Muscle of back (tissue), 3 donors: ENCODE measurements at regions not wholly inside any gene's neighbourhood (a gene's known extent, or its start where the extent isn't known, plus 50 kb on each side); places are given as distances from the start of the nearest gene placed in this dataset.
"Not testable (repeated sequence)": the region's sequence is repeated elsewhere in the genome, so short reads cannot be mapped to it uniquely, and the experiment has no call there.

Source experiments
- DNase-seq, 3 donors: peaks; one replicate each; pipeline versions ENCODE4 v3.0.0 to v3.0.0-alpha.2; 2013

DNA sequence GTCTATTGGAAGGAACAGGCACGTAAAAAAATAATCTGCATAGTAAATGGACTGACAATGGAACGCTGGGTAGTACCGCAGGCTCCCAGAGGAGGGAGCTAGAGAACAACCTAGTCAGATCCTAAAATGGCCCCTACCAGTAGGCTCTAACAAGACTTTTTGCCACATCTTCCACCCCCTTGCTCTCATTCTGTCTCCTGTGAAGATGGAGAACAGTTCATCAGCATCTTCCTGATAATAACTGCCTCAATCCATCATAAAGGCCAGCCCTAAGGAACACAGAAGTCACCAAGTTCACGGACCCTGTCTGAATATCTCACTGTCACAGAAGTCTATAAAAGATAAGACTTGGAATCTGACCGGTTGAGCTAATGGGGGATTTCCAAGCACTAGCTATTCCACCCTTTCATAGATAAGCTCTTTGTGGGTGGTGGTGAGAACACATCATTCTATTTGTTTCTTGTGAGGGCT is 133.4 kb downstream of the SLC1A3 start:
- peak; percentile 47 to 76 (median 51) for DNase-seq

DNA sequence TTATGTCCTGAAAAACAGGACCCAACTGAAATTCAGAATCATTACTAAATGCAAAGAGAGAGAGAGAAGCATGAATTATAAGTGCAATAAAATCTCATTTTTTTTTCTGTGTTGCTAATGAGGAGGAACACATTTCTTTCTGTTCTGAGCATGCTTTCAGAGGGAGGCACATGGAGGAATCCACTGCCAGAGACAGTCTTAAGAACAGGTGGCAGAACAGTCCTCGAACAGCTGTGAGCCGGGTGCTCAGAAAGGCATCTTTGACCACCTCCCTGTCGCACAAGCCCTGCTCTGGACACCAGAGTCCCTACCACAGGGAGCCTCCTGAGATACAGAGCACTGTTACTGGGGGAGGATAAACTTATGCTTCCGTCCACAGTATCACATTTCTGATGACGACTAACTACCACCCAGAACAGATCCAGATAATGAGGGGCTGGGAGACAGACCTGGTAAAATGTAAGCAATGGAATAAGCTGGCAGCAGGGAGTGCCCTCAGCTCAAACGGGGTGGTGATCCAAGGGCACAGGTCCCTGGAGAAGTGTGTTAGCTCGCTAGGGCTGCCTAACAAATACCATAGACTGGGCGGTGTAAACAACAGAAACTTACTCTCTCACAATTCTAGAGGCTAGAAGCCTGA is 134.0 kb downstream of the SLC1A3 start:
- peak; percentile 42 to 66 (median 54) for DNase-seq

DNA sequence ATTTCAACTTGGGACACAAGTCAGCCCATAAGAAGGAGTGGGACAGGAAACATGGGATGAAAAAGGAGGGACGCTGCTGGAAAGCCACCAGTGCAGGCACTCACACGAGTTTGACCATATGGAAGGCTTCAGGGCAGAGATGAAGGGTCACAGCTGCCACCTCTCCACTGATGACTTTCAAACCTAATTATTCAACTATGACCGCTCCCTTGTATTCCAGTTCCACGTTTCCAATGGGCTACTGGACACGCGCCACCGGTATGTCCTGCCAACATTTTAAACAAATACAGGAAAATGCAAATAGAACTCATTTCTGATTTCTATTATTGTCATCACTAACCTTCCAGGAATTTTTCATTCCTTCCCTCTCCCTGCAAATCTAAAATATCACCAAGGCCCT is 134.7 kb downstream of the SLC1A3 start:
- peak in 1 of 3 donors; percentile 45 for DNase-seq

DNA sequence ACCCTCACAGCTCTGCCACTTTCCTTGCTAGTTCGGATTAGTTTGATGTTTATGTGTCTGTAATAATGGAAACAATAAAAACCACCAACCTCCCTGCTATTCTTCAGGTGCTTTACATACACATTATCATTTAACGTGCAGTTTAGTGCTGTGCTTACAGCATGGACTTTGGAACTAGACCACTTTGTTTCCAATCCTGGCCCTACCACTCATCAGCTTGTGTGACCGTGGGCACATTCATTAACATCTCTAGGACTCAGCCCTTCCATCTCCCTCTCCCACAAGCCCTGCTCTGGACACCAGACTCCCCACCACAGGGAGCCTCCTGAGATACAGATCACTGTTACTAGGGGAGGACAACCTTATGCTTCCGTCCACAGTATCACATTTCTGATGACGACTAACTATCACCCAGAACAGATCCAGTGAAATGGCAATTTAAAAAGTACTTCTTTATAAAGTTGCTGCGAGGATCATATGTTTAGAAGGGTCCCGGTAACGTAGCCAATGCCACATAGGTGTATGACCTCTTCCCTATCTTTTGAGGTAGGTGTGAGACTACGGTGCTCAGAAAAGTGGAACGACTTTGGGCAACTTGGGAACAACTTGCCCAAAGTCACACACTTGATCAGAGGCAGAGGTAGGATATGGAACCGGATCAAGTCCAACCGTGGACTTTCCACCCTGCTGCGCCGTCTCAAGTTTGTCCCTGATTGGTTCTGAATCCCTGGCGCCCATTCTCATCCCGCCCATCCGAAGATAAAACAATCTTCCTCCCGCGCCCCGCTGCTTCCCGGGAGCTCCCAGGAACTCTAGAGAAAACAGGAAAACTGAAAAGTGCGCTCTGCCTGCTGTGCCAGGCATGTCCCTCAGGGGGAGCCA is 132.4 kb upstream of the NIPBL start:
- peak in 1 of 3 donors; percentile 86 for DNase-seq

DNA sequence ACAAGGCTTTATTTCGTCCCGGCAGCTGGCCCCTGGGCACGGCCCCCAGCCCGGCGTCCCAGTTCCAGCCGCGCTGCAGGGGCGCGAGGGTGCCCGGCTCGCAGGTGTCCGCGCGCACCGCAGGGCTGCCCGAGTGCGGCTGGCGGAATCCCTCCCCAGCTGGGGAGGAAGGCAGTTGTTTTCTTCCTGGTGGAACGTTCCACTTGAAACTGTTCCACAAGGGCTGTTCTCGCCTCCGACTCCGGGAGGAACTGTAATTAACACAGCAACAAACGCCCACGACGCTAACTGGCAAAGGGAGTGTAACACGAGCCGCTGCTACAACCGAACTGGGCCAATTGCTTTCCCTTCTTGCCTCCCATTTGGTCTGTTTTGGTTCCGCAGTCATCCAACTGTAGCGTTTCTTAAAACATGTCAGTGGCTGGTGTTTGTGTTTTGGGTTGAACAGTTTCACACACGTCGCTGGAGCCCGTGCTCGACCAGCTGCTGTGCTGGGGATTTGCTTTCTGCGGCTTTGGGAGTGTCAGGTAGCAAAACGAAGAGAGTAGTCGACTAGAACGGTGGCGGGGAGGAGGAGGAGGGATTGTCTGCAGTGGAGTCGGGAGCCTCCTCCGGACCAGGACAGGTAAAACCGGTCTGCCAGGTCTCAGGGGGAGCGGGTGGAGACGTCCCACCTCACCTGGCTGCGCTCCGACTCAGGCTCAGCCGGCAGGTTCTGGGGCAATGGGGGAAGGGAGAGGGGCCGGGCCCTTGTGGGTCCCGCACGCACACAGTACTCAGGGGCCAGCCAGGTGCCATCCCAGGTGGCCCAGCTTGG is 131.6 kb upstream of the NIPBL start:
- peak; percentile 56 to 87 (median 62) for DNase-seq

DNA sequence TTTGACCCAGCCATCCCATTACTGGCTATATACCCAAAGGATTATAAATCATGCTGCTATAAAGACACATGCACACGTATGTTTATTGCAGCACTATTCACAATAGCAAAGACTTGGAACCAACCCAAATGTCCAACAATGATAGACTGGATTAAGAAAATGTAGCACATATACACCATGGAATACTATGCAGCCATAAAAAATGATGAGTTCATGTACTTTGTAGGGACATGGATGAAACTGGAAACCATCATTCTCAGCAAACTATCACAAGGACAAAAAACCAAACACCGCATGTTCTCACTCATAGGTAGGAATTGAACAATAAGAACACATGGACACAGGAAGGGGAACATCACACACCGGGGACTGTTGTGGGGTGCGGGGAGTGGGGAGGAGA is 128.8 kb upstream of the NIPBL start:
- DNase-seq, result not testable (repeated sequence)

DNA sequence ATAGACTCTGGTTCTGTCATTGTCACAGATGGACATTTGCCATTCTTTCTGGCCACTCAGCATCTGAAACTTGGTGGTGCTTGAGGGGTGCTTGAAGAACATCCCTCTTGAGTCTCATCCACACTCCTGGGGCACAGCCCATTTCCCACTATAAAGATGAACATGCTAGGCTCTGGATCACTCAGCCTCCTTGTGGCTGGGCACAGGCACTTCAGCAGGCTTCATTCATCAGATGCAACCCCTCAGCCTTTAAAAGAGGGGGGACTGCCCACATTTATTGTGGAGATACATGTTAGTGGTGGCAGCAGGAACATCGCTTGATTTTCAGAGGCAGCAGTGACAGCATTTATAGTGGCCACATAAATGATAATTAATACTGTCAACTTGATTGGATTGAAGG is 124.7 kb upstream of the NIPBL start:
- DNase-seq, result no peak

DNA sequence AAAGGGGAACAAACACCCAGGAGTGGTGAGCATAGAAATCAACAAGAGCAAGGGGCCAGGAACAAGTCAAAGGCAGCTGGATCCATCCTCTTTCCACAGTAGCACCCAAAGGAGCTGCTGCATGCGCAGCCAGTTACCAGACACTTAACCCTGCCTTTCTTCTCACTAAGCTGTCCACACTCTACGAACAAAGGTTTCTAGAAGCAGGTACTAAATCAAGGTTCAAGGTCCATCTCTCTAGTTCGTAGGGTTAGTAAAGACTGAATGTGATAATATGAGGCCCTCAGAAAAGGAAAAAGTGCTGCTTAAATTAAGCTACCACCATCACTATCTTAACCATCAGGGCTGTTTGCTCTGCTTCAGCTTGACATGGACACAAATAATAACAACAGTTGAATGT is 121.2 kb upstream of the NIPBL start:
- no peak for DNase-seq

DNA sequence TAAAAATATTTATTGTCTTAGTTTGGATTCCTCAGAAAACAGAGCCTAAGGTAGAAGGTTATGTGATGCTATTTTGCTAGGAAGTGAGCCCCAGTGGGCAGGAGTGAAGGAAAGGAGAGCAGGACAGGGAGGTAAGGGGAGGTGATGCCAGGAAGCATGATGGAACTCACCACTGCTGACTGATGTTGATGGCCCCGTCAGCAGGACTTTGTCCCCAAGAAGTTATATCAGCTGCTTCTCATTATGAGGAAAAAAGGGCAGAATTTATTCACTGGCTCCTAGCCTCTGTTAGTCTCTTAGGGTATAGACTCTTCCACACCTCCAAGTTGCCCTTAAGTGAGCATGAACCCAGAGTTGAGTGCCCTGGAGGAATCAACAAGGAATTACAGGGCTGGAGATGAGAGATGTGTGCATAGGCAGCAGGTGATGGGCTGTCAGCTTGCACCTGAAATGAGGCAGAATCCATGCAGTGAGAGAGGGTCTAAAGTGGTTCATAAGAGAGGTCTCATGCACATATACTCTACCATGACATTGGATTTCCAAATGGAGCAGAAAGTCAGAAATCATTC is 120.6 kb upstream of the NIPBL start:
- DNase-seq, result no peak

DNA sequence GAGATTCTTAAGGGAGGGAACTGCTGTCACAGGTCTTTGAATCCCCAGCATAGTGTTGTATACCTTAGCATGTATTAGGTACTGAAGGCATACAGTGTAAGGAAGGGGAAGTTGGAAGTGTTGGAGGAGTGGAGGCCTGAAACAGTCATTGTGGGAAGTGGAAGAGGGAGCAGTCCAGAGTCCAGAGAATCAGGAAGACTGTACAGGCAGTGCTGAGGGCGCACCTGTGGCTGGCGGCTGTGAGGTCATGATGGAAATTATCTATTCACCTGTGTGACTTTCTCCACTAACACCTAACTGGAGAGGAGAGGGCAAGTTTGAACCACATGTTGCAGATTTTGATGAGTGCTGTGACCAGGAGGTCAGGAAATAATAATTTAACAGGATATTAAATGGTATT is 119.7 kb upstream of the NIPBL start:
- DNase-seq, result no peak

DNA sequence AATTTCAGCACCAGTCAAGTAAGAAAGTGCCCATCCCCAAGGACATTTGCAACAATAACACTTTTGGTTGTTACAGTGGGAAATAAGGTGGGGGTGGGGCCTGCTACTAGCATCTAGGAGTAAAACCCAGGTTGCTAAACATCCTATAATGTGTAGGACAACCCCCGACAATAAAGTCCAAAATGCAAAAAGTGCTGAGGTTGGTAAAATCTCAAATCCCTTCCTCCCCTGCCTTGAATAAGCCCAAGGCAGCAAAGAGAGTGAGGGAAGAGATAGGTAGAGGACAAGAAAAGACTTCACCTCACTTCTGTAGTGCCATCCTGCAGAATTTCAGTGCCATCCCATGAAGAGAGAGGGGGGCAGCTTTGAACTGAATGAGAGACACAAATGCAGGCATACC is 117.5 kb upstream of the NIPBL start:
- no peak for DNase-seq

DNA sequence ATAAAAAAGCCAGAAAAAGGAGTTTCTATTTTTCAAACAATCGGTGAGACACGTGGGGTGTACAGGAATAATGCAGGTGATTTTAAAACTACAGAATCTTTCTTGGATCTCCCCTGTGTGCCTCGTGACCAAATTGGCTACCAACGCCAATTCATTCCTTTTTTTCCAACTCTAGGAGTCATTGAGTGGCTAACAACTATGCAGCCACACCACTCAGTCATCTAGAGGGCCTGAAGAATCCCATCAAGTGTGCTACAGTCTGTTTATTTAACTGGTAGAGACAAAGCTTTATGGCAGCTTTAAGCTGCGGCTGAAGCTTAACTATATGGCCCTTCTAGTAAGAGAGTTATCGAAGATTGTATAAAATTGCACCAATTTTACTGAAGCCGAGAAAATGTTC is 113.1 kb upstream of the NIPBL start:
- DNase-seq, result no peak

DNA sequence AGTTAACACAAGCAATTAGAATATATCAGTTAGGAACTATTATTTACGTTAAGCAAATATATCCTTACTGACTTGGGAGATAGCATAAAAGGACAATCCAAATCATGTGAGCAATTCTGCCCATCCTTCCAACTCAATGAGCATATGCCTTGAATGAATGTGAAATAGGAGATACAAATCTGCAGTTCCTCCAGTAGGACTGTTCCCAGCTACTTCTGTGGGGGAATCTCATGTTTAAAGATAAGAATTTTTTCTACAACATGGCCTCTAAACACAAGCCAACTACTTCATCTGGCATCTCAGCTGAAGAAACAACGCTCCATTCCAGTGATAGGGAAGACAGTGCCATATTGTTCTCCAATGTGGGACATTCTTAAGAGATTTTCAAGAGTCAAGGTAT is 110.7 kb upstream of the NIPBL start:
- no peak for DNase-seq

DNA sequence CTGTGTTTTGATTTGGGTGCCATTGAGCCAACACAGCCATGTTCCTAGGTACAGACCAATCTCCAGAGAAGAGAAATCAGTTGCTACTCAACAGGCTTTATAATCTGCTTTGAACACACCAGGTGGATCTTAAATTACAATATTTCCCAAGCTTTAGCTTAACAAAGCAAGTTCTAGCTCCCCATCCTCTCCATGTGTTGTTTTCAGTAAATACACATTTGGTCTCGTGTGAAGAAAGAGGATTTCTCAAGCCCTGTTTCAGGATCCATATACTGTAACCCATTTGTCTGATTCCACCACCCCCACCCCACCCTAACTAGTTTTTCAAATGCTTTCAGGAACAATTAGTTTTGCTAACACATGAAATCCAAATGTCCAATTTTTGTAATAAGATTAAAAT is 109.6 kb upstream of the NIPBL start:
- DNase-seq, result no peak

DNA sequence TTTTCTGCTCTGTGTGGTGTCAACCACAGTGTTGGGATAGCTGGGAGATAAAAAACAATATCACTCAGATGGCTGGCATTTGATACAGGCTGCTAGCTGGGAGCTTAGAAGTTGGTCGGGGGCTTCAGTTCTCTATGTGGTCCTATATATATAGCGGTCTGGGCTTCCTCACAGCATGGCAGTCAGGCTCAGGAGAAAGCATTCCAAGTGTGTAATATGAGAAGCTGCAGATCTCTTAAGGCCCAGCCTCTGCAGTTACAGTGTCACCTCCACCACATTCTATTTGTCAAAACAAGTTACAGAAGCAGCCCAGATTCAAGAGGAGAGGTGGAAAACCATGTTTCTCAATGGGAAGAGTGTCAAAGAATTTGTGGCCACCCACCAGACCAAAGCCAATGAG is 108.1 kb upstream of the NIPBL start:
- no peak for DNase-seq

DNA sequence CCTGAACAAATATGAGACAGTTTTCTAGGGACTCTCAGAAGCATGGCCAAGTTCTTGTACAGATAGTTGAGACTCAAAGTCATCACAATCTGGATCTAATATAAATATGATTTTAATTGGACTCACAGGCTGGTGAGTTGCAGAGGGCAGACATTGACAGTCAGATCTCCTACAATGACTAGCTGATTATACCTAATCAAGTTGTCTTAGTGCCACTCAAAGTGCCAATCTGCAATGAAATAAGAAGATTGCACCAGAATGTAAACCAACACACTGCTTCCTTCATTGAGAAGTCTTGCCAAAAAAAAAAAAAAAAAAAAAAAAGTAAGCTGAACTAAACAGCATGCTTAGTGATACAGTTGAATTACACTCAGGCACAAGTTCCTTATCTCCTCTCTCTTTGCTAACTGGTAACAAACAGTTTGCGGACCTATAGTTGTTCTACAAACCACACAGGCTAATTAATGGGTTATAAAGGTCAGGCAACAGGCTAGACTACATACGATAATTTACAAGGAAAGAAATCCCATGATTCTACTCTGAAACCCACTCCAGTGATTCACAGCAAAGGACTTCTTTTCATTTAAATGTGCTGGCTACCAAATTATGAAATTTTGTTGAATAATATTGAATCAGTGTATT is 107.3 kb upstream of the NIPBL start:
- DNase-seq, result no peak

DNA sequence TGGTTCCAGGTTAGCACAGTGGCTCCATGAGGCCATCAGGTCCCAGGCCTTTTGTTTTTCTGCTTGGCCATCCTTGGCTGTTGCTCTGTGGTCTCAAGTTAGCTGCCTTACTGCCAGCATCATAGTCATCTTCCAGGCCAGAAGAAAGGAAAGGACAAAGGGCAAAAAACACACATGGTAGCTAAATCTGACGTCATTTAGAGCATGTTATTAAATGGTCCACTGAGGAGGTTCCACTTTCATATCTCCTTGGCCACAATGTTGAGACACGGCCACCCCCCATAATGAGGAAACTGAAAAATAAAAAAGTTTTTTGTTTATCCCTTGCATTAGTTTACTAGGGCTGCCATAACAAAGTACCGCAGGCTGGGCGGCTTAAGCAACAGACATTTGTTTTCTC is 106.4 kb upstream of the NIPBL start:
- DNase-seq, result no peak

DNA sequence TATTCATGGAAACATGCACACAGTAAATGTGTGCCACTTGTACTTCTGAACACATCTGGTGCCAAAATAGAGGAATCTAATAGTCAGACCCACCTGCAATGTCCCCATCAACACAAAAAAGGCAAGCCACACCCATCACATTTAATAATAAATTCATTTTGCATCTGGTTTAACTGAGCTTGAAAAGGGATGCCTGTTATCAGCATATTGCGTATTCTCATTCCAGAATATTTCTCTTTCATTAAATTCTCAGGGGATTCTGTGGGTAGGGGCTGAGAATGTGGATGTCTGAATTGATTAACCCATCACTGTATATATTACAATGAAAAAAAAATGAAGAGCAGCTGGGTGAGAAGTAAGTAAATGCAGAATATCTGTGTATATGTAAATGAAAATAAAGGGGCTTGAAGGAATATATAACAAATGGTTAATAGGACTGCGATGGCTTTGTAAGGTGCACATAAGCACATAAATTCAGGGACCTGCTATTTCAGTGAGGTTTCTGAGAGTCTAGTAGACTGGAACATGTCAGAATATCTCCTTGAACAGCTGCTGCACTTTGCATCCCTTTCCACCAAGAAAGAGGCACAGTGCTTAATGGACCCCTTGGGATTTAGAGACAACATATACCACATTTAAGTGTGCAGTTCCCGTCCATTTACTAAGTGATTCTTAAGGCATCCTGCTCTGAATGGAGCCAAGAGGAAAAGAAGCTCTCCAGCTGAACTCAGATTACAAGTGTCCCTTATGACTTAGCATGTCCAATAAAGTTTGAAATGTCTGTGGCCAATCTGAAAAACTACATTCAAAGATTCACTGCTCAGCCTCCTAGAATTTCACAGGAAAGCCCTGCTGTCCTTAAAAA is 104.1 kb upstream of the NIPBL start:
- DNase-seq, result peak; percentile 23 to 86 (median 68)

DNA sequence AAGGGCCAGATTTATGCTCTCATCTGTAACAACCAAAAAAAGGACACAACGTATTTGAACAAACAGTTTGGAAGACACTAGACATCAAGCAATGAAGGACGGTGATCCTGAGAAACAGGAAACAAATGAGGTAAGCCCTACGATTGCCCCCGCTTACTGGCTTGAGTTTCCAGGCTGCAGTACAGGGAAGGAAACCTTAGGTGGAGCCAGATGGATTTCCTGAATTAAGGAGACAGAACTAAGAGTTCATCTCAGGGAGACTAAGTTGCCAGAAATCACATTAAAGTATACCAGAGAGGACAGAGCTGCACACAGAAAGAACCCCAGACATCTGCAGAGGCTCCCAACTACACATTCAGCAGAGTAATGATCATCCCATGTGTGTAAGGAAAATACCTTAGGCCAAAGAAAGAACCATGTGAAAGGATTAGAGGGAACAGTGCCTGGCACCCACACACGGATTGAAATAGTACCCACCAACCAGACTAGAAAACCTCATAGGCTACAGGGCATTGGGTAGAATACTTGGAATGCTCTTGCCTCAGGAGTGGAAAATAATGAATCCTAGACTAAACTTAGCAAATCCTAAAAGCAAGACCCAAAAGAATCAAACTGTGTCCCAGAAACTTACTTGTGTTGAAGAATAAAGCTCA is 99.3 kb upstream of the NIPBL start:
- DNase-seq, result peak in 2 of 3 donors; percentile 34 to 38

DNA sequence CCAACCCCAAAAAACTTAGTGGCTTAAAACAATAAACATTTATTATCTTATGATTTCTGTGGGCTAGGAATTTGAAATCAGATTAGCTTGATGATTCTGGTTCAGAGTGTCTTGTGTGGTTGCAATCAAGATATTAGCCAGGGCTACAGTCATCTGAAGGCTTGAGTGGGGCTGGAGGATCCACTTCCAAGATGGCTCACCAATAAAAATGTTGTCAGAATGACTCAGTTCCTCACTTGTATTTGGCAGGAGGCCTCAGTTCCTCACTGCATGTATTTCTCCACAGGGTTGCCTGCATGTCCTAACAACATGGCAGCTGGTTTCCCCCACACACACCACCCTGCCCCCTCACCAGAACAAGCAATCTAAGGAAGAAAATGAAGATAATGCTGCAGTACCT is 98.2 kb upstream of the NIPBL start:
- no peak for DNase-seq
